Stomach (tissue), 4 donors: ENCODE measurements at regions not wholly inside any gene's neighbourhood (a gene's known extent, or its start where the extent isn't known, plus 50 kb on each side); places are given as distances from the start of the nearest gene placed in this dataset.

Experiments
- CTCF ChIP-seq, 7 experiments: fragments of 450-650 bp in 4 of 7; fragments of 200-600 bp in 3 of 7; sonication (generic) in 3 of 7; IDR thresholded peaks; one replicate each; pipeline ENCODE4 v1.5.1; 2016 to 2019; ENCODE audit warnings: antibody characterized with exemption in 7 of 7, control low read depth in 2 of 7, mild to moderate bottlenecking in 1 of 7
- POLR2A ChIP-seq, 4 donors: fragments of 450-650 bp; IDR thresholded peaks; one replicate each; pipeline ENCODE4 v1.6.1; 2016; ENCODE audit warnings: antibody characterized with exemption in 4 of 4, control low read depth in 2 of 4, mild to moderate bottlenecking in 1 of 4, moderate library complexity in 1 of 4

GRCh38 chr1:94734963-94735901 is 84.9 kb upstream of the SLC44A3 start:
- TF ChIP-seq CTCF (IDR thresholded peaks at IDR 0.05) (no peak), POLR2A (IDR thresholded peaks at IDR 0.05) (no peak)
